NT2/D1 (cell line): ENCODE measurements at regions not wholly inside any gene's neighbourhood (a gene's known extent, or its start where the extent isn't known, plus 50 kb on each side); places are given as distances from the start of the nearest gene placed in this dataset.

Experiments used
- YY1 ChIP-seq: IDR thresholded peaks from 2 replicates; pipeline ENCODE4 v1.6.1; 2011; ENCODE audit not compliant: insufficient read length, insufficient read depth
- ZNF274 ChIP-seq: IDR thresholded peaks from 2 replicates; pipeline ENCODE4 v1.6.1; 2011; ENCODE audit warnings: mild to moderate bottlenecking, low read depth, low read length

GRCh38 chr5:92761585-92761984, 819.4 kb downstream of the NR2F1-AS1 start:
- TF ChIP-seq ZNF274 = no peak
- TF ChIP-seq YY1 = no peak
